Ecto neural progenitor cell (in vitro differentiated cells): ENCODE measurements at regions not wholly inside any gene's neighbourhood (a gene's known extent, or its start where the extent isn't known, plus 50 kb on each side); places are given as distances from the start of the nearest gene placed in this dataset.

ENCODE experiments used
- DNase-seq: peaks from one replicate; pipeline ENCODE4 v3.0.0-alpha.2; 2018; ENCODE audit warnings: low spot score

- DNase-seq: no peak
These were observed 52.8 kb upstream of the DHX15 start for GRCh38 chr4:24637173-24637572.

- DNase-seq: no peak
These were observed 54.1 kb upstream of the DHX15 start for GRCh38 chr4:24638396-24638875.

- DNase-seq: no peak
These were observed 55.4 kb upstream of the DHX15 start for GRCh38 chr4:24639714-24640113.

GRCh38 chr4:24640366-24640765 is 56.0 kb upstream of the DHX15 start:
- no peak for DNase-seq

GRCh38 chr4:24642981-24643547 is 58.7 kb upstream of the DHX15 start:
- no peak for DNase-seq

GRCh38 chr4:24643774-24644520 is 59.6 kb upstream of the DHX15 start:
- no peak for DNase-seq

GRCh38 chr4:24644983-24645764 is 60.8 kb upstream of the DHX15 start:
- no peak for DNase-seq

- no peak for DNase-seq
These were observed 61.6 kb upstream of the DHX15 start for GRCh38 chr4:24645765-24646550.

GRCh38 chr4:24646798-24647460 is 62.6 kb upstream of the DHX15 start:
- DNase-seq: no peak

GRCh38 chr4:24650849-24651640 is 66.7 kb upstream of the DHX15 start:
- no peak for DNase-seq

GRCh38 chr4:24655326-24655725 is 71.0 kb upstream of the DHX15 start:
- DNase-seq: no peak

- no peak for DNase-seq
These were observed 71.6 kb upstream of the DHX15 start for GRCh38 chr4:24655971-24656370.

- no peak for DNase-seq
These were observed 72.6 kb upstream of the DHX15 start for GRCh38 chr4:24656906-24657305.

- DNase-seq: no peak
These were observed 73.6 kb upstream of the DHX15 start for GRCh38 chr4:24657768-24658617.

- DNase-seq: no peak
These were observed 75.0 kb upstream of the DHX15 start for GRCh38 chr4:24659241-24659961.

GRCh38 chr4:24662056-24662455 is 77.7 kb upstream of the DHX15 start:
- DNase-seq: no peak

- no peak for DNase-seq
These were observed 78.2 kb upstream of the DHX15 start for GRCh38 chr4:24662542-24662941.

GRCh38 chr4:24664956-24665355 is 80.6 kb upstream of the DHX15 start:
- DNase-seq: no peak

- DNase-seq: no peak
These were observed 82.0 kb upstream of the DHX15 start for GRCh38 chr4:24666316-24666715.
